Fibroblast of lung (primary cell): ENCODE measurements at regions not wholly inside any gene's neighbourhood (a gene's known extent, or its start where the extent isn't known, plus 50 kb on each side); places are given as distances from the start of the nearest gene placed in this dataset.

ENCODE experiments used
- EZH2 ChIP-seq: IDR thresholded peaks from 2 replicates; pipeline ENCODE4 v1.5.1; 2012; ENCODE audit warnings: low read length, control low read depth, mild to moderate bottlenecking; ENCODE audit errors: missing control alignments
- TF ChIP-seq, protein P1 (sequence below), 2 donors: IDR thresholded peaks in 1 of 2; conservative IDR thresholded peaks in 1 of 2; 1 replicate in 1 of 2; 2 replicates in 1 of 2; pipeline ENCODE4 v1.5.1; 2011 to 2012; ENCODE audit warnings: low read length in 2 of 2, control low read depth in 1 of 2, inconsistent platforms in 1 of 2, low read depth in 1 of 2, mild to moderate bottlenecking in 1 of 2

GRCh38 chr1:172827301-172827700, 168.4 kb downstream of the FASLG start:
- TF ChIP-seq, protein P1, sequence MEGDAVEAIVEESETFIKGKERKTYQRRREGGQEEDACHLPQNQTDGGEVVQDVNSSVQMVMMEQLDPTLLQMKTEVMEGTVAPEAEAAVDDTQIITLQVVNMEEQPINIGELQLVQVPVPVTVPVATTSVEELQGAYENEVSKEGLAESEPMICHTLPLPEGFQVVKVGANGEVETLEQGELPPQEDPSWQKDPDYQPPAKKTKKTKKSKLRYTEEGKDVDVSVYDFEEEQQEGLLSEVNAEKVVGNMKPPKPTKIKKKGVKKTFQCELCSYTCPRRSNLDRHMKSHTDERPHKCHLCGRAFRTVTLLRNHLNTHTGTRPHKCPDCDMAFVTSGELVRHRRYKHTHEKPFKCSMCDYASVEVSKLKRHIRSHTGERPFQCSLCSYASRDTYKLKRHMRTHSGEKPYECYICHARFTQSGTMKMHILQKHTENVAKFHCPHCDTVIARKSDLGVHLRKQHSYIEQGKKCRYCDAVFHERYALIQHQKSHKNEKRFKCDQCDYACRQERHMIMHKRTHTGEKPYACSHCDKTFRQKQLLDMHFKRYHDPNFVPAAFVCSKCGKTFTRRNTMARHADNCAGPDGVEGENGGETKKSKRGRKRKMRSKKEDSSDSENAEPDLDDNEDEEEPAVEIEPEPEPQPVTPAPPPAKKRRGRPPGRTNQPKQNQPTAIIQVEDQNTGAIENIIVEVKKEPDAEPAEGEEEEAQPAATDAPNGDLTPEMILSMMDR (conservative IDR thresholded peaks at IDR 0.05 in 1 of 2, IDR thresholded peaks at IDR 0.05 in 1 of 2; ENCODE audit: low read depth in 1 of 2, low read length in 2 of 2): no peak
- no peak for TF ChIP-seq EZH2
